Suprapubic skin (tissue), 4 donors: ENCODE measurements at regions not wholly inside any gene's neighbourhood (a gene's known extent, or its start where the extent isn't known, plus 50 kb on each side); places are given as distances from the start of the nearest gene placed in this dataset.

Experiments used
- DNase-seq, 2 donors: peaks; one replicate each; pipeline ENCODE4 v3.0.0-alpha.2; 2019; ENCODE audit warnings: low spot score in 2 of 2
- H3K27ac ChIP-seq: fragments of 200-600 bp; sonication (generic); one replicate; pipeline ENCODE4 v1.5.1; 2019
- H3K27me3 ChIP-seq: fragments of 200-600 bp; sonication (generic); one replicate; pipeline ENCODE4 v1.5.1; 2019
- H3K36me3 ChIP-seq: fragments of 200-600 bp; sonication (generic); one replicate; pipeline ENCODE4 v1.5.1; 2019
- H3K4me1 ChIP-seq: fragments of 200-600 bp; sonication (generic); one replicate; pipeline ENCODE4 v1.5.1; 2019
- H3K4me3 ChIP-seq: fragments of 200-600 bp; sonication (generic); one replicate; pipeline ENCODE4 v1.5.1; 2019; ENCODE audit warnings: mild to moderate bottlenecking
- H3K9me3 ChIP-seq: fragments of 200-600 bp; sonication (generic); one replicate; pipeline ENCODE4 v1.5.1; 2019
- EP300 ChIP-seq: sonication (generic); formaldehyde crosslinking; IDR thresholded peaks from one replicate; pipeline ENCODE4 v1.6.1; 2017; ENCODE audit warnings: antibody characterized with exemption
- POLR2A ChIP-seq, 2 donors: fragments of 450-650 bp; IDR thresholded peaks; one replicate each; pipeline ENCODE4 v1.6.1; 2017; ENCODE audit warnings: antibody characterized with exemption in 2 of 2, mild to moderate bottlenecking in 2 of 2, moderate library complexity in 2 of 2
- POLR2AphosphoS5 ChIP-seq, 3 donors: sonication (generic); formaldehyde crosslinking; IDR thresholded peaks; one replicate each; pipeline ENCODE4 v1.6.1; 2017; ENCODE audit warnings: antibody characterized with exemption in 3 of 3
- WGBS: methylation state at CpG from one replicate; pipeline ENCODE4 v1.1.5; 2018; 5-methylcytosine and 5-hydroxymethylcytosine counted together
- TF ChIP-seq, protein P1 (sequence below), 2 donors: fragments of 200-600 bp in 1 of 2; fragments of 450-650 bp in 1 of 2; sonication (generic) in 1 of 2; IDR thresholded peaks; one replicate each; pipeline ENCODE4 v1.5.1; 2016 to 2019; ENCODE audit warnings: antibody characterized with exemption in 2 of 2, mild to moderate bottlenecking in 1 of 2, moderate library complexity in 1 of 2

- no peak for DNase-seq
- WGBS: 48% methylated on average over 2 of the region's 2 CpGs
These were observed 408.8 kb downstream of the INSC start for GRCh38 chr11:15523543-15523942.

GRCh38 chr11:15525582-15525981 is 410.9 kb downstream of the INSC start:
- H3K9me3 ChIP-seq: no peaks in the 10 kb centered on the region
- H3K4me3 ChIP-seq: no peak overlapping the region
- no peaks in the 10 kb centered on the region for H3K4me1 ChIP-seq
- 60% methylated on average over 1 of the region's 1 CpG for WGBS
- no peak for DNase-seq
- no peak overlapping the region for H3K27ac ChIP-seq
- H3K27me3 ChIP-seq: no peaks in the 10 kb centered on the region
- H3K36me3 ChIP-seq: no peaks in the 10 kb centered on the region
- TF ChIP-seq POLR2AphosphoS5 (IDR thresholded peaks at IDR 0.05): no peak
- TF ChIP-seq EP300: no peak
- no peak for TF ChIP-seq POLR2A (IDR thresholded peaks at IDR 0.05)
- TF ChIP-seq, protein P1, sequence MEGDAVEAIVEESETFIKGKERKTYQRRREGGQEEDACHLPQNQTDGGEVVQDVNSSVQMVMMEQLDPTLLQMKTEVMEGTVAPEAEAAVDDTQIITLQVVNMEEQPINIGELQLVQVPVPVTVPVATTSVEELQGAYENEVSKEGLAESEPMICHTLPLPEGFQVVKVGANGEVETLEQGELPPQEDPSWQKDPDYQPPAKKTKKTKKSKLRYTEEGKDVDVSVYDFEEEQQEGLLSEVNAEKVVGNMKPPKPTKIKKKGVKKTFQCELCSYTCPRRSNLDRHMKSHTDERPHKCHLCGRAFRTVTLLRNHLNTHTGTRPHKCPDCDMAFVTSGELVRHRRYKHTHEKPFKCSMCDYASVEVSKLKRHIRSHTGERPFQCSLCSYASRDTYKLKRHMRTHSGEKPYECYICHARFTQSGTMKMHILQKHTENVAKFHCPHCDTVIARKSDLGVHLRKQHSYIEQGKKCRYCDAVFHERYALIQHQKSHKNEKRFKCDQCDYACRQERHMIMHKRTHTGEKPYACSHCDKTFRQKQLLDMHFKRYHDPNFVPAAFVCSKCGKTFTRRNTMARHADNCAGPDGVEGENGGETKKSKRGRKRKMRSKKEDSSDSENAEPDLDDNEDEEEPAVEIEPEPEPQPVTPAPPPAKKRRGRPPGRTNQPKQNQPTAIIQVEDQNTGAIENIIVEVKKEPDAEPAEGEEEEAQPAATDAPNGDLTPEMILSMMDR (IDR thresholded peaks at IDR 0.05): no peak

More at GRCh38 chr11:15523543-15523942, 408.8 kb downstream of the INSC start:
- H3K4me1 ChIP-seq: no peaks in the 10 kb centered on the region
- TF ChIP-seq POLR2A (IDR thresholded peaks at IDR 0.05) (no peak), POLR2AphosphoS5 (IDR thresholded peaks at IDR 0.05) (no peak), EP300 (no peak)
- TF ChIP-seq, protein P1 (IDR thresholded peaks at IDR 0.05): no peak
- H3K27ac ChIP-seq: no peak overlapping the region
- no peaks in the 10 kb centered on the region for H3K36me3 ChIP-seq
- H3K4me3 ChIP-seq: no peak overlapping the region
- no peaks in the 10 kb centered on the region for H3K9me3 ChIP-seq
- H3K27me3 ChIP-seq: no peaks in the 10 kb centered on the region

- Histone ChIP-seq H3K27me3 (no peaks in the 10 kb centered on the region), H3K4me3 (no peak overlapping the region), H3K27ac (no peak overlapping the region), H3K36me3 (no peaks in the 10 kb centered on the region), H3K9me3 (no peaks in the 10 kb centered on the region), H3K4me1 (no peaks in the 10 kb centered on the region)
- WGBS: 79% methylated on average over 2 of the region's 2 CpGs
- TF ChIP-seq POLR2A (IDR thresholded peaks at IDR 0.05): no peak
- no peak for TF ChIP-seq EP300
- DNase-seq: no peak
These were observed 411.3 kb downstream of the INSC start for GRCh38 chr11:15526032-15526431.

DNA sequence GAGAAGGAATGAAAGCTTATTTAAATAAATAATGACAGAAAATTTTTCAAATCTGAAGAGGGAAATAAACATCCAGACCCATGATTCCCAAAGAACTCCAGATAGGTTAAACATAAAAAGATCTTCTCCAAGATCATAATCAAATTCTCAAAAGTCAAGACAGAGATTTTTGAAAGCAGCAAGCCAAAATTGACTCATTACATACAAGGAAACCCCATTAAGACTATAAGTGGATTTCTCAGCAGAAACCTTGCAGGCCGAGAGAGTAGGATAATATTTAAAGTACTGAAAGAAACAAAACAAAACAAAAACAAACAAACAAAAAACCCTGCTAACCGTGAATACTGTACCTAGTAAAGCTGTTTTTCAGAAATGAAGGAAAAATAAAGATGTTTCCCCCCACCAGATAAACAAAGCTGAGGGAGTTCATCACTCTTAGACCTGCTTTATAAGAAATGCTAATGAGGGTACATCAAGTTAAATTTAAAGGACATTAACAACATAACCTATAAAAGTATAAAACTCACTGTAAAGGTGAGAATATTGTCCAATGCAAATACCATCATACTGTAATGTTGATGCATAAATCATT is 412.2 kb downstream of the INSC start:
- Histone ChIP-seq H3K4me3 (no peak overlapping the region), H3K4me1 (no peaks in the 10 kb centered on the region), H3K27me3 (no peaks in the 10 kb centered on the region), H3K9me3 (no peaks in the 10 kb centered on the region), H3K36me3 (no peaks in the 10 kb centered on the region), H3K27ac (no peak overlapping the region)
- WGBS: 63% methylated on average over 2 of the region's 2 CpGs
- TF ChIP-seq, protein P1 (IDR thresholded peaks at IDR 0.05): no peak
- TF ChIP-seq POLR2AphosphoS5 (IDR thresholded peaks at IDR 0.05): no peak
- no peak for TF ChIP-seq EP300
- TF ChIP-seq POLR2A (IDR thresholded peaks at IDR 0.05): no peak
- no peak for DNase-seq

- Histone ChIP-seq H3K27ac (no peak overlapping the region), H3K4me1 (no peaks in the 10 kb centered on the region), H3K36me3 (no peaks in the 10 kb centered on the region), H3K9me3 (no peaks in the 10 kb centered on the region), H3K27me3 (no peaks in the 10 kb centered on the region), H3K4me3 (no peak overlapping the region)
- 78% methylated on average over 4 of the region's 4 CpGs for WGBS
- DNase-seq: no peak
- no peak for TF ChIP-seq POLR2A (IDR thresholded peaks at IDR 0.05)
- TF ChIP-seq POLR2AphosphoS5 (IDR thresholded peaks at IDR 0.05): no peak
- no peak for TF ChIP-seq EP300
- TF ChIP-seq, protein P1 (IDR thresholded peaks at IDR 0.05): no peak
These were observed 417.7 kb downstream of the INSC start for GRCh38 chr11:15532432-15532831.

DNA sequence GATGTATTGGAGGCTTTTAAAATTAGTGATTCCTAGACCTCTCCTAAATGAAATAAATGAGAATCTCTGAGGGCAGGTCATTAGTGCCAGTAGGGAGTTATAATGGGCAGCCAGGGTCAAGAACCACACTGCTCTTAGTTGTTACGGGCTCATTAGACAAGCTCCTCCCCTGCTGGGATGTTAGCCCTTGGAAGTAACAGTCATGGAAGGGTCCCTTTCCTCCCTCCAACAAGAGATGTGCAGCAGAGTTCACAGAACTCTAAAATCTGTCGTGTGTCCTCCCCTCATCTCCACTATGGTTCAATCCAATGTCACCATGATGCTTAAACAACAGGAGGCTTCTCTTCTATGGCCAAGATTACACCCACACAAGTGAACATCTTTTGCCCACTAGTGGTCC is 419.5 kb downstream of the INSC start:
- TF ChIP-seq EP300 (no peak), POLR2A (IDR thresholded peaks at IDR 0.05) (no peak), POLR2AphosphoS5 (IDR thresholded peaks at IDR 0.05) (no peak)
- TF ChIP-seq, protein P1 (IDR thresholded peaks at IDR 0.05): no peak
- Histone ChIP-seq H3K4me3 (no peak overlapping the region), H3K36me3 (no peaks in the 10 kb centered on the region), H3K9me3 (no peaks in the 10 kb centered on the region), H3K27ac (no peak overlapping the region), H3K27me3 (no peaks in the 10 kb centered on the region), H3K4me1 (no peaks in the 10 kb centered on the region)
- no peak for DNase-seq
- WGBS: 95% methylated on average over 2 of the region's 2 CpGs
